Fibroblast of lung (primary cell): ENCODE measurements at regions not wholly inside any gene's neighbourhood (a gene's known extent, or its start where the extent isn't known, plus 50 kb on each side); places are given as distances from the start of the nearest gene placed in this dataset.

Source experiments
- DNase-seq, 2 donors: peaks; one replicate each; pipeline versions ENCODE4 v3.0.0 to v3.0.0-alpha.2; 2010; ENCODE audit warnings: low read depth in 2 of 2
- H2AFZ ChIP-seq: 2 replicates; pipeline ENCODE4 v1.5.1; 2012; ENCODE audit warnings: low read length, control low read depth, inconsistent platforms
- H3K27ac ChIP-seq: 2 replicates; pipeline ENCODE4 v1.5.1; 2011; ENCODE audit warnings: low read length, control low read depth; ENCODE audit not compliant: insufficient read depth
- H3K27me3 ChIP-seq: 2 replicates; pipeline ENCODE4 v1.5.1; 2011; ENCODE audit warnings: mild to moderate bottlenecking, low read length; ENCODE audit not compliant: control insufficient read depth, insufficient read depth
- H3K36me3 ChIP-seq: 2 replicates; pipeline ENCODE4 v1.5.1; 2011; ENCODE audit warnings: low read length; ENCODE audit not compliant: control insufficient read depth, insufficient read depth
- H3K4me1 ChIP-seq: 2 replicates; pipeline ENCODE4 v1.5.1; 2011; ENCODE audit warnings: low read length; ENCODE audit not compliant: control insufficient read depth, insufficient read depth; ENCODE audit errors: extremely low read depth
- H3K4me2 ChIP-seq: 2 replicates; pipeline ENCODE4 v1.5.1; 2011; ENCODE audit warnings: low read length, control low read depth; ENCODE audit not compliant: insufficient read depth; ENCODE audit errors: extremely low read depth
- H3K4me3 ChIP-seq, 4 experiments: fragments of 200-600 bp in 1 of 4; sonication (generic) in 1 of 4; replicated peaks in 1 of 4; 2 replicates each; pipeline ENCODE4 v1.5.1; 2011 to 2016; ENCODE audit warnings: low read length in 4 of 4, low read depth in 3 of 4, mild to moderate bottlenecking in 3 of 4, control low read depth in 2 of 4, inconsistent platforms in 1 of 4, mixed read lengths in 1 of 4; ENCODE audit not compliant: insufficient read depth in 1 of 4; ENCODE audit errors: control extremely low read depth in 1 of 4
- H3K79me2 ChIP-seq: 2 replicates; pipeline ENCODE4 v1.5.1; 2012; ENCODE audit warnings: mild to moderate bottlenecking, low read length, inconsistent platforms; ENCODE audit not compliant: control insufficient read depth, insufficient read depth
- H3K9ac ChIP-seq: 2 replicates; pipeline ENCODE4 v1.5.1; 2011; ENCODE audit warnings: mild to moderate bottlenecking, low read length, control low read depth; ENCODE audit not compliant: insufficient read depth
- H3K9me3 ChIP-seq: 2 replicates; pipeline ENCODE4 v1.5.1; 2012; ENCODE audit warnings: low read depth, low read length; ENCODE audit not compliant: control insufficient read depth, insufficient read depth
- H4K20me1 ChIP-seq: 2 replicates; pipeline ENCODE4 v1.5.1; 2011; ENCODE audit warnings: low read length; ENCODE audit not compliant: control insufficient read depth, insufficient read depth; ENCODE audit errors: extremely low read depth
- EZH2 ChIP-seq: IDR thresholded peaks from 2 replicates; pipeline ENCODE4 v1.5.1; 2012; ENCODE audit warnings: low read length, control low read depth, mild to moderate bottlenecking; ENCODE audit errors: missing control alignments
- TF ChIP-seq, protein P1 (sequence below), 2 donors: IDR thresholded peaks in 1 of 2; conservative IDR thresholded peaks in 1 of 2; 1 replicate in 1 of 2; 2 replicates in 1 of 2; pipeline ENCODE4 v1.5.1; 2011 to 2012; ENCODE audit warnings: low read length in 2 of 2, control low read depth in 1 of 2, inconsistent platforms in 1 of 2, low read depth in 1 of 2, mild to moderate bottlenecking in 1 of 2

- no peaks in the 10 kb centered on the region for H3K4me1 ChIP-seq
- no peak for DNase-seq
- no peaks in the 10 kb centered on the region for H3K9me3 ChIP-seq
- H3K27ac ChIP-seq: no peak overlapping the region
- no peak overlapping the region for H3K4me3 ChIP-seq
- no peak overlapping the region for H3K9ac ChIP-seq
- no peak overlapping the region for H3K4me2 ChIP-seq
- no peaks in the 10 kb centered on the region for H3K36me3 ChIP-seq
- no peaks in the 10 kb centered on the region for H4K20me1 ChIP-seq
- no peak overlapping the region for H2AFZ ChIP-seq
- TF ChIP-seq, protein P1, sequence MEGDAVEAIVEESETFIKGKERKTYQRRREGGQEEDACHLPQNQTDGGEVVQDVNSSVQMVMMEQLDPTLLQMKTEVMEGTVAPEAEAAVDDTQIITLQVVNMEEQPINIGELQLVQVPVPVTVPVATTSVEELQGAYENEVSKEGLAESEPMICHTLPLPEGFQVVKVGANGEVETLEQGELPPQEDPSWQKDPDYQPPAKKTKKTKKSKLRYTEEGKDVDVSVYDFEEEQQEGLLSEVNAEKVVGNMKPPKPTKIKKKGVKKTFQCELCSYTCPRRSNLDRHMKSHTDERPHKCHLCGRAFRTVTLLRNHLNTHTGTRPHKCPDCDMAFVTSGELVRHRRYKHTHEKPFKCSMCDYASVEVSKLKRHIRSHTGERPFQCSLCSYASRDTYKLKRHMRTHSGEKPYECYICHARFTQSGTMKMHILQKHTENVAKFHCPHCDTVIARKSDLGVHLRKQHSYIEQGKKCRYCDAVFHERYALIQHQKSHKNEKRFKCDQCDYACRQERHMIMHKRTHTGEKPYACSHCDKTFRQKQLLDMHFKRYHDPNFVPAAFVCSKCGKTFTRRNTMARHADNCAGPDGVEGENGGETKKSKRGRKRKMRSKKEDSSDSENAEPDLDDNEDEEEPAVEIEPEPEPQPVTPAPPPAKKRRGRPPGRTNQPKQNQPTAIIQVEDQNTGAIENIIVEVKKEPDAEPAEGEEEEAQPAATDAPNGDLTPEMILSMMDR (conservative IDR thresholded peaks at IDR 0.05 in 1 of 2, IDR thresholded peaks at IDR 0.05 in 1 of 2; ENCODE audit: low read depth in 1 of 2, low read length in 2 of 2): no peak
- TF ChIP-seq EZH2: no peak
- H3K79me2 ChIP-seq: no peaks in the 10 kb centered on the region
- H3K27me3 ChIP-seq: no peaks in the 10 kb centered on the region
Observed at GRCh38 chr13:100904293-100904976, 229.8 kb upstream of the TMTC4 start.

GRCh38 chr13:100899720-100900316 lies 225.2 kb upstream of the TMTC4 start:
- TF ChIP-seq, protein P1 (conservative IDR thresholded peaks at IDR 0.05 in 1 of 2, IDR thresholded peaks at IDR 0.05 in 1 of 2; ENCODE audit: low read depth in 1 of 2, low read length in 2 of 2): no peak
- no peak for TF ChIP-seq EZH2
- H3K9me3 ChIP-seq: no peaks in the 10 kb centered on the region
- H3K9ac ChIP-seq: no peak overlapping the region
- no peak overlapping the region for H2AFZ ChIP-seq
- H3K27me3 ChIP-seq: no peaks in the 10 kb centered on the region
- no peak overlapping the region for H3K27ac ChIP-seq
- DNase-seq: no peak
- H3K4me2 ChIP-seq: no peak overlapping the region
- no peak overlapping the region for H3K4me3 ChIP-seq
- H3K4me1 ChIP-seq: no peaks in the 10 kb centered on the region
- H3K36me3 ChIP-seq: no peaks in the 10 kb centered on the region
- no peaks in the 10 kb centered on the region for H4K20me1 ChIP-seq
- H3K79me2 ChIP-seq: no peaks in the 10 kb centered on the region

GRCh38 chr13:100898431-100898830 lies 223.8 kb upstream of the TMTC4 start:
- Histone ChIP-seq H3K4me2 (no peak overlapping the region), H4K20me1 (no peaks in the 10 kb centered on the region), H3K4me1 (no peaks in the 10 kb centered on the region), H3K27ac (no peak overlapping the region), H3K9me3 (no peaks in the 10 kb centered on the region), H2AFZ (no peak overlapping the region), H3K4me3 (no peak overlapping the region), H3K9ac (no peak overlapping the region), H3K27me3 (no peaks in the 10 kb centered on the region), H3K36me3 (no peaks in the 10 kb centered on the region), H3K79me2 (no peaks in the 10 kb centered on the region)
- no peak for TF ChIP-seq EZH2
- no peak for DNase-seq
